Pulmonary artery endothelial cell (primary cell): ENCODE measurements at regions not wholly inside any gene's neighbourhood (a gene's known extent, or its start where the extent isn't known, plus 50 kb on each side); places are given as distances from the start of the nearest gene placed in this dataset.

Source experiments
- DNase-seq: peaks from one replicate; pipeline ENCODE4 v3.0.0-alpha.2; 2011; ENCODE audit warnings: low read depth, low spot score

- no peak for DNase-seq
These were observed 349.9 kb downstream of the TSN start for GRCh38 chr2:122105171-122105876.

GRCh38 chr2:122105877-122106206, 350.4 kb downstream of the TSN start:
- DNase-seq = no peak

GRCh38 chr2:122108186-122108585, 352.7 kb downstream of the TSN start:
- DNase-seq = no peak

GRCh38 chr2:122112216-122113005, 357.0 kb downstream of the TSN start:
- no peak for DNase-seq

- no peak for DNase-seq
These were observed 359.0 kb downstream of the TSN start for GRCh38 chr2:122114421-122114820.

- no peak for DNase-seq
These were observed 361.9 kb downstream of the TSN start for GRCh38 chr2:122117371-122117770.

GRCh38 chr2:122129399-122129798, 373.9 kb downstream of the TSN start:
- DNase-seq = no peak

- no peak for DNase-seq
These were observed 376.8 kb downstream of the TSN start for GRCh38 chr2:122132147-122132691.

GRCh38 chr2:122135021-122135937, 379.8 kb downstream of the TSN start:
- DNase-seq = no peak

- DNase-seq = no peak
These were observed 380.6 kb downstream of the TSN start for GRCh38 chr2:122136056-122136455.

GRCh38 chr2:122138561-122138960, 383.1 kb downstream of the TSN start:
- no peak for DNase-seq

- no peak for DNase-seq
These were observed 384.4 kb downstream of the TSN start for GRCh38 chr2:122139739-122140420.

- no peak for DNase-seq
These were observed 389.4 kb downstream of the TSN start for GRCh38 chr2:122144884-122145283.

GRCh38 chr2:122145856-122146255, 390.4 kb downstream of the TSN start:
- no peak for DNase-seq

- no peak for DNase-seq
These were observed 392.8 kb downstream of the TSN start for GRCh38 chr2:122148128-122148767.

GRCh38 chr2:122150524-122151280, 395.3 kb downstream of the TSN start:
- DNase-seq = no peak

GRCh38 chr2:122152571-122152970, 397.1 kb downstream of the TSN start:
- DNase-seq = no peak

GRCh38 chr2:122156176-122156890, 400.9 kb downstream of the TSN start:
- DNase-seq = no peak

- DNase-seq = no peak
These were observed 401.7 kb downstream of the TSN start for GRCh38 chr2:122157158-122157557.
